NCI-H524 (cell line): ENCODE measurements at regions not wholly inside any gene's neighbourhood (a gene's known extent, or its start where the extent isn't known, plus 50 kb on each side); places are given as distances from the start of the nearest gene placed in this dataset.
A peak's percentile ranks its signal among the peaks of the same experiment; 100 is the strongest.

Experiments
- DNase-seq, 2 experiments: peaks; one replicate each; lab custom pipeline; 2025; lab: John Stamatoyannopoulos, UW

DNA sequence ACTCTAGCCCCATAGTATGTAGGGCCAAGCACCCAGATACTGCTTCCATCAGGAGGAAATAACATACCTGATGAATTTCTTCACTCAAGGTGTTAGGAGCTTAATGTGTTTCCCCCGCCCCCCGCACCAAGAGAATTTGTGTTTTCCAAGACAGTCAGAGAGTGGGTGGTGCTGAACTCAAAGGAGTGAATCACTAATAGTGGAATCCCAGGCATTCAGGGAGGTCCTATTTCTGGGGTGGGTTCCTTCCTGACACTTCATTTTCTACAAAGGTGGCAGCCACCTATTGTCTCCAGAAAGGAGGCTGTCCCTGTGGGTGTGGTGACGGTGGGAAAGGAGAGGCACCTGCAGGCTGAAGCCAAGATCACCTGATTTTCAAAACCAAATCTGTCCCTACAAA lies 50.8 kb upstream of the ELF5 start:
- no peak for DNase-seq

DNA sequence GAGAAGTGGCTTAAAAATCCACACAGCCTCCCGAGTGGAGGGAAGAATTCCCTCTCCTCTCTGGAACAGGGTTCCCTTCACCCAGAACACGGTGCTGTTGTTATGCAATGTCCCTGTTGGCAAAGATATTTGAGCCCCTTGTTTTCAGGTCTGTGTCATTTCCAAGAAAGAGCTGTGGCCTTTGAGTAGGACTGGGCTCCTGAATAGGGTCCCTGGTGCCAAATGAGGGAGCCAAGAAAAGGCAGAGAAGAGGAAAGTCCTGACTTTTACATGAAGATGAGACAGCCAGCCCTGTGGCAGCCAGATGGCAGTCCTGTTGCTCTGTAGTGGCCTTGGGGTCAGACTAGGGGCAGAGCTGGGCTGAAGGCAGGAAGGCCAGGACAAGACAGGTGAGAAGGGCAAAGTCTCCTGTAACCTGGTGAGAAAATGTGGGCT lies 51.2 kb upstream of the ELF5 start:
- no peak for DNase-seq

DNA sequence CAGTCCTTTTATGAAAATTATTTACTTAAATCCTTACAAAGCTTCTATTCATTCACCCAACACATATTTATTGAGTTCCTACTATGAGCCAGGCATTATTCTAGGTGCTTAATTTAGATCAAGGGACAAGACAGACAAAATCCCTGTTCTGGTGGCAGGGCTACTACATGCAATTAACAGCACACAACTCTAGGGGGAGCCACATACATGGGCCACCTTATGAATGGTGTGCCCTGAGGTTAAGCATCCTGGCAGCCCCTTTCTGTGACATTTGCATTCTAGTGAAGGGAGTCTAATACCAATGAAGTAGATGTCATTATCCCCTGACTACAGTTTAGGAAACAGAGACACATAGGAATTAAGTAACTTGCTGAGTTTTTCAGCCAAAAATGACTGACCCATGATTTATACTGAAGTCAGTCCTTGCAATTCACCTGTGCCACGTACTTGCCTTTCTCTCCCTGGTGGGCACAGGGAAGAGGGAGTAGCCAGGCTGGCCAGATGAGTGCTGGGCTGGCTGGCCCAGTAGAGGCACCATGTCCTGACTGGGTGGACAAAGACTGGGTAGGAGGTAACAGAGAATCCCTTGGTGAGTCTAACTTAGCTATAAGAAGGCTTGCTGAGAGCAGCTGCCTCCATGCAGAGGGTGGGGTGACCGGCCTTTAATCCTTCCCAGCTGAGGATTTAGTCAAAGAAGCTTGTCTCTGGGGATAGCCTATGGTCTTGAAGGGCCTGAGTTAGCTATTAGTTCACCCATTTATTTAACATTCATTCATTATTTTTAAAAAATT lies 52.0 kb upstream of the ELF5 start:
- peak in 1 of 2 experiments; percentile 15 for DNase-seq

DNA sequence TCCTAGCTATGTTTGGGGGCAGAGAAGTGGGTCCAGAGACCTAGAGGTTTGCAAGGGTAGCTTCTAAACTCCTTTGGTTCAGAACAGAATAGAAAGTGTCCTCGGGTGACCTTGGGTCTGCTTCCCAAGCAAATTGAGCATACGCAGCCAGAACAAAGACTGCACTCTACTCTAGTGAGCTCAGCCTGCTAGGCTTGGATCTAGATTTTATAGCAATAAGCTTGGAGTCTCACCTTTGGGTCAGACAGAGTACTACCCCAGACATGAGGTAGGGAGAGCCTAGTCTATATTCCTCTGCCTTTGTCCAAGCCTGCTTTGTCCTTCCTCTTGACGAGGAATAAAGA lies 52.6 kb upstream of the ELF5 start:
- DNase-seq: no peak

DNA sequence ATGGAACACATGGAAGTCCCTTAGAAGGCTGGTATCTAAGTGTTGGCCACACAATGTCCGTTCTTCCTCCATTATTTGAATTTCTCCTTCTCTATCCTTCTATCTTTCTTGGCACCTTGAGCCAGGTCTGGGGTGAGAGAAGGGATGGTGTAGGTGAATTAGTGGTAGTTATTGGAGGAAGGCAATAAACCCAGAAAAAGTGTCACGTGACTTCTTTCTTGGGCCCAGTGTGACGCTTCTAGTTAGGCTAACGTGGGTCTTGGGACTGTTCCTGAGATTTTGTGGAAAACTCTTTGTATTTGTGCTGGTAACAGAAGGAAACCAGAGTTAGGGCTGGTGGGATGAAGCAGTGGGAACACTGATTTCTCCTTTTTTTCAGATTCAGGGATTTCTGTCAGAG lies 53.1 kb upstream of the ELF5 start:
- no peak for DNase-seq

DNA sequence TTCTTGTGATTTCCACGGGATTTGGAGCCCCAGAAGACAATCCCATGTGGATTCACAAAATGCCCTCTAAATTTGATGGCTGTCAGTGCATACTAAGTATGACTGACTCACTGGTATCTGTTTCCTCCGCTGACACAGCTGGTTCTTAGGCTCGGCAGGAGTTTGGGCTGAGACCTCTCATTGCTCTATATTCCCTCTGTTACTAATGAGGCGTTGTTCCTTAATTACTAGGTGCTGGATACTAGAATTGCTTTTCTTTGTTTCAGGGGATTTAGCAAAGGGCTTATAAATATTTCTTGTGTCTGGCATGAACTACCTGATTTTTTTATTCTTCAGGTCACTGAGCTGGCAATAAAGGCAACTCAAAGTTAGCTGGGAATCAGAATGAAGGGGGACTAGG lies 53.2 kb upstream of the EHF start:
- no peak for DNase-seq

DNA sequence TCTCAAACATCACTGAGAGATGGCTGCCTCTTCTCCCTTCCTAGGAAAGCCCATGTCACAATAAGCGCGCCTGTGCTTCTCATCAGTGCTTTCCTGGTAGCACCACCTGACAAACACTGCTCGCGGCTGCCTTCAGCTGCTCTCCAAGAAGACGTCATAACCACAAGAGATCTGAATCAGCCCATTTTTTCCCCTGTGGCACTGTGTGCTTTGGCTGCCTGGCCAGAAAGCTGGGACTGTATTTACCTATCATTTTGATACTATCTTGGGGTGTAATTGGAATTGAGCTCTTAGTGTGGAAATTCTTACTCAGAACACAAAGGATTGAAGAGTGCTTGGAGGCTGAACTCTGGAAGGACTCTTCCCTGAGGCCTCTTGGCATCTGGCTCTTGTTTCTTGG lies 50.3 kb upstream of the EHF start:
- no peak for DNase-seq
